ENCODE measurements at regions not wholly inside any gene's neighbourhood (a gene's known extent, or its start where the extent isn't known, plus 50 kb on each side); places are given as distances from the start of the nearest gene placed in this dataset.

DNA sequence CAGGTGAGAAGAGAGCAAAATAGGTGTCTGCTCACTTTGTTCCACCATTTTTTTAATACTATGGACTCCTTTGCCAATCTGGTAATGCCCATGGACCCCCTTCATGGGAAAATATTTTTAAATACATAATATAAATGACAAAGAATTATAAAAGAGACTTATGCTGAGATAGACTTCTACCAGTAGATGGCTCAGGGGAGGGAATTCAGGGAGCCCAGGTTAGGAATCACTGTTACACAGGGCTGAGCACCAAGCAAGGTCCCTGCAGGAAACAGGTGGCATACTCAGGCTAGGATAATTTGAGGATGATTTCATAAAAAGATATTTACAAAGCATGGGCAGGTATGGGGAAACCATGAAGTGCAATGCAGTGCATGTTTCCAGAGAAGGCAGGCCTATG, 525.9 kb downstream of the FGF9 start:
- no peak overlapping the region for H3K27ac ChIP-seq (ENCODE audit: low read depth, low read length)
- H3K27me3 ChIP-seq (ENCODE audit: control insufficient read depth in 1 of 2, insufficient read depth in 2 of 2, low read length in 2 of 2): no peaks in the 10 kb centered on the region
- no peaks in the 10 kb centered on the region for H3K4me1 ChIP-seq (ENCODE audit: control insufficient read depth in 1 of 2, insufficient read depth in 2 of 2, low read length in 2 of 2)
- no peak overlapping the region for H3K9ac ChIP-seq (ENCODE audit: low read depth in 1 of 2, low read length in 2 of 2)
- no peak overlapping the region for H3K4me3 ChIP-seq (ENCODE audit: low read depth in 1 of 2, low read length in 2 of 2)
- H3K36me3 ChIP-seq (ENCODE audit: control insufficient read depth in 1 of 2, insufficient read depth in 2 of 2, low read length in 2 of 2): no peaks in the 10 kb centered on the region
- H3K9me3 ChIP-seq (ENCODE audit: control insufficient read depth in 1 of 2, low read length in 2 of 2): no peaks in the 10 kb centered on the region

- Histone ChIP-seq H3K4me3 (ENCODE audit: low read depth in 1 of 2, low read length in 2 of 2) (no peak overlapping the region), H3K9ac (ENCODE audit: low read depth in 1 of 2, low read length in 2 of 2) (no peak overlapping the region), H3K9me3 (ENCODE audit: control insufficient read depth in 1 of 2, low read length in 2 of 2) (no peaks in the 10 kb centered on the region), H3K36me3 (ENCODE audit: control insufficient read depth in 1 of 2, insufficient read depth in 2 of 2, low read length in 2 of 2) (no peaks in the 10 kb centered on the region), H3K27me3 (ENCODE audit: control insufficient read depth in 1 of 2, insufficient read depth in 2 of 2, low read length in 2 of 2) (no peaks in the 10 kb centered on the region), H3K4me1 (ENCODE audit: control insufficient read depth in 1 of 2, insufficient read depth in 2 of 2, low read length in 2 of 2) (no peaks in the 10 kb centered on the region), H3K27ac (ENCODE audit: low read depth, low read length) (no peak overlapping the region)
These were observed 527.1 kb downstream of the FGF9 start for GRCh38 chr13:22198001-22198400.

GRCh38 chr13:22198641-22199217, 527.9 kb downstream of the FGF9 start:
- no peaks in the 10 kb centered on the region for H3K9me3 ChIP-seq (ENCODE audit: control insufficient read depth in 1 of 2, low read length in 2 of 2)
- no peak overlapping the region for H3K9ac ChIP-seq (ENCODE audit: low read depth in 1 of 2, low read length in 2 of 2)
- H3K36me3 ChIP-seq (ENCODE audit: control insufficient read depth in 1 of 2, insufficient read depth in 2 of 2, low read length in 2 of 2): no peaks in the 10 kb centered on the region
- no peak overlapping the region for H3K27ac ChIP-seq (ENCODE audit: low read depth, low read length)
- no peak overlapping the region for H3K4me3 ChIP-seq (ENCODE audit: low read depth in 1 of 2, low read length in 2 of 2)
- H3K4me1 ChIP-seq (ENCODE audit: control insufficient read depth in 1 of 2, insufficient read depth in 2 of 2, low read length in 2 of 2): no peaks in the 10 kb centered on the region
- no peaks in the 10 kb centered on the region for H3K27me3 ChIP-seq (ENCODE audit: control insufficient read depth in 1 of 2, insufficient read depth in 2 of 2, low read length in 2 of 2)

DNA sequence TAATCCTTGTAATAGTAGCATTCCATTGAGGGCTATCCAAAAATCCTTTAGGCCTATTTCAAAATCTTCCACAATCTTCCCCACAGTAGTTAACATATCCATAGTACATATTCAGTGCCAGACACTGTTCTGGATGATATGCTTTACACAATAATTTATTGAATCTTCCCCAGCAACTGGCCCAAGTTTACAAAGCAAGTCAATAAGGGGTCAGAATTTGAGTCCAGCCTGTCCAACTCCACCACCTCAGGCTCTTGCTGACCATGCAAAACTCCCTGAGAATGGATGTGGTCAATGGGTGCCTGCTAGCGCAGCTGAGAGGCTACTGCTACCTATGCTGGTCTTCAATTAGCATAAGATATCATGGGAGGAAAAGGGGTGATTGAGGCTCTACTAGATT, 529.6 kb downstream of the FGF9 start:
- Histone ChIP-seq H3K36me3 (ENCODE audit: control insufficient read depth in 1 of 2, insufficient read depth in 2 of 2, low read length in 2 of 2) (no peaks in the 10 kb centered on the region), H3K9me3 (ENCODE audit: control insufficient read depth in 1 of 2, low read length in 2 of 2) (no peaks in the 10 kb centered on the region), H3K27ac (ENCODE audit: low read depth, low read length) (no peak overlapping the region), H3K27me3 (ENCODE audit: control insufficient read depth in 1 of 2, insufficient read depth in 2 of 2, low read length in 2 of 2) (no peaks in the 10 kb centered on the region), H3K4me3 (ENCODE audit: low read depth in 1 of 2, low read length in 2 of 2) (no peak overlapping the region), H3K4me1 (ENCODE audit: control insufficient read depth in 1 of 2, insufficient read depth in 2 of 2, low read length in 2 of 2) (no peaks in the 10 kb centered on the region), H3K9ac (ENCODE audit: low read depth in 1 of 2, low read length in 2 of 2) (no peak overlapping the region)

DNA sequence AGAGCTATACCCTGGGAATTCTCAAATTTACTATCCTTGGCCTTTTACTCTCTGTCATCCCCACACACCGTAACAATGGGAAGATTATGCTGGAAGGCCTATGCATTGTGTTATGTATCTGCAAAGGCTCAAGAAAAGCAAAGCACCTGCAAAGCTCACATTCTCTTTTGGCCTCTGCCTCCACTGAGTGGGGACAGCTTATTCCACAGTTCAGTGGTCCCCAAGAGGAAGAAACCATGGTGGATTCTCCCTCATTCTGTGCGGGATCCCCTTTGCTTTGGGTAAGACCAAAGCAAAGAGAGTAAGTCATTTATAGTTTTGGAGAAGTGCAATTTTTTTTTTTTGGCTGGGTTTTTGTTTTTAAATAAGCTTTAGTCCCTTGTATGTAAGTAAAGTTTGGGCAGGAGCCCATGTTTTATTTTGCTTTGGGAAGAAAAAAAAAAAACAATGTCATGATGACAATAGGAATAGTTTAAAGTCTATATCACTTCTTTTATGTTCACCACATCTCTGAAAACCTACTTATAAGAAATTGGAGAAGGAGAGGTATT, 530.6 kb downstream of the FGF9 start:
- no peak overlapping the region for H3K9ac ChIP-seq (ENCODE audit: low read depth in 1 of 2, low read length in 2 of 2)
- no peaks in the 10 kb centered on the region for H3K27me3 ChIP-seq (ENCODE audit: control insufficient read depth in 1 of 2, insufficient read depth in 2 of 2, low read length in 2 of 2)
- H3K27ac ChIP-seq (ENCODE audit: low read depth, low read length): no peak overlapping the region
- H3K9me3 ChIP-seq (ENCODE audit: control insufficient read depth in 1 of 2, low read length in 2 of 2): no peaks in the 10 kb centered on the region
- H3K4me3 ChIP-seq (ENCODE audit: low read depth in 1 of 2, low read length in 2 of 2): no peak overlapping the region
- no peaks in the 10 kb centered on the region for H3K36me3 ChIP-seq (ENCODE audit: control insufficient read depth in 1 of 2, insufficient read depth in 2 of 2, low read length in 2 of 2)
- no peaks in the 10 kb centered on the region for H3K4me1 ChIP-seq (ENCODE audit: control insufficient read depth in 1 of 2, insufficient read depth in 2 of 2, low read length in 2 of 2)

DNA sequence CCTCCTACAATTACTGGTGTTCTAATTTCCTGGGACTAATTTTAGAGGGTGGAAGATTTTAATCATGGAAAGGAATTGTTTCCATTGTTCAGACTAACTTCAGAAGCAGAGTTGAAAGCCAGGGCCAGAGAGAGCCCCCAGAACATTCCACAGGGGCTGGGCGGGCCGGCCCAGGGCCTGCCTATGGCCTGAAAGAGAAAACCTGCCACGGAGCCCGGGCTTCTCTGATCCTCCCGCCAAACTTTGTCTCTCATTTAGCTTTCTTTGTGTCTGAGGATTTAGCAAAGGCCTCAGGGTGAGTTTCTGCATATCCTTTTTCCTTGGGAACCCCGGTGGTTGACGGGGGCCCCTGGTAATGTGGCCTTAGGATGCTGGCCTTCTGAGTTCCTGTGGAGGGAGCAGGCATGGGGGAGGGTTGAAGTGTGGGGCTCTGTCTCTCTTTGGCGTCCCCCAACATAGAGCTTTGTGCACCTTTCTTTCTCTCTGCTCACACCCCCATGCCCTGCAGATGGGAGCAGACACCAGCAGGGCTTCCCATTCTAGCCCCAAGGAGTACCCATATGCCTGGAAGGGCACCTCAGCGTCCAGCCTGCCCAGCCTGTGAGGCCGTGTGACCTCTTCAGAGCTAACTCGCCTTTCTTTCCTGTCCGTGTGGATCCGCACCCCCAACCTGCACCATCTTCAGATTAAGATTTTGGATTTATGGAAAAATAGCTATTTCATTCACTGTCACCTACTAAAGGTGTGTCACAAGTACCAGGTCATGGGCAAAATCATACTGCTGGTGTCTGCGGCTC, 539.5 kb downstream of the FGF9 start:
- Histone ChIP-seq H3K4me1 (ENCODE audit: control insufficient read depth in 1 of 2, insufficient read depth in 2 of 2, low read length in 2 of 2) (no peaks in the 10 kb centered on the region), H3K9ac (ENCODE audit: low read depth in 1 of 2, low read length in 2 of 2) (no peak overlapping the region), H3K4me3 (ENCODE audit: low read depth in 1 of 2, low read length in 2 of 2) (no peak overlapping the region), H3K27me3 (ENCODE audit: control insufficient read depth in 1 of 2, insufficient read depth in 2 of 2, low read length in 2 of 2) (no peaks in the 10 kb centered on the region), H3K9me3 (ENCODE audit: control insufficient read depth in 1 of 2, low read length in 2 of 2) (no peaks in the 10 kb centered on the region), H3K36me3 (ENCODE audit: control insufficient read depth in 1 of 2, insufficient read depth in 2 of 2, low read length in 2 of 2) (no peaks in the 10 kb centered on the region), H3K27ac (ENCODE audit: low read depth, low read length) (no peak overlapping the region)

DNA sequence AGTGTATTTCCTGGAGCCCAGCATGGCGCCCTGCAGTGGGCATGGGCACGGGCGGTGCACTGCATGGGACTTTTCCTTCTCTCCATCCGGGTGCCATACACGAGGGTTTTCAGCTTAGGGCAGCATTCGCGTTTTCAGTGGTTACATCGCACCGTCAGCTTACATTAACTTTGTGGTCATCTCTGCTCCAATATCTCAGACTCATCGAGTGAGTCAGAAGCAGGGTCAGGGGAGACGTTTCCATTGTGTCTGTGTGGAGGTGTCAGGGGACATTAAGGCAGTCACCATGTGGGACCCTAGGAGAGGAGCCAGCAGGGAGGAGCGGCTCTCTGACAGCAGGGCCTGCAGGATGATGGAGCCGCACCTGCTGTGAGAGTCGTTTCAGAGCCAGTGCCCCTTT, 541.0 kb downstream of the FGF9 start:
- Histone ChIP-seq H3K9ac (ENCODE audit: low read depth in 1 of 2, low read length in 2 of 2) (no peak overlapping the region), H3K27me3 (ENCODE audit: control insufficient read depth in 1 of 2, insufficient read depth in 2 of 2, low read length in 2 of 2) (no peaks in the 10 kb centered on the region), H3K9me3 (ENCODE audit: control insufficient read depth in 1 of 2, low read length in 2 of 2) (no peaks in the 10 kb centered on the region), H3K4me1 (ENCODE audit: control insufficient read depth in 1 of 2, insufficient read depth in 2 of 2, low read length in 2 of 2) (no peaks in the 10 kb centered on the region), H3K36me3 (ENCODE audit: control insufficient read depth in 1 of 2, insufficient read depth in 2 of 2, low read length in 2 of 2) (no peaks in the 10 kb centered on the region), H3K4me3 (ENCODE audit: low read depth in 1 of 2, low read length in 2 of 2) (no peak overlapping the region), H3K27ac (ENCODE audit: low read depth, low read length) (no peak overlapping the region)

DNA sequence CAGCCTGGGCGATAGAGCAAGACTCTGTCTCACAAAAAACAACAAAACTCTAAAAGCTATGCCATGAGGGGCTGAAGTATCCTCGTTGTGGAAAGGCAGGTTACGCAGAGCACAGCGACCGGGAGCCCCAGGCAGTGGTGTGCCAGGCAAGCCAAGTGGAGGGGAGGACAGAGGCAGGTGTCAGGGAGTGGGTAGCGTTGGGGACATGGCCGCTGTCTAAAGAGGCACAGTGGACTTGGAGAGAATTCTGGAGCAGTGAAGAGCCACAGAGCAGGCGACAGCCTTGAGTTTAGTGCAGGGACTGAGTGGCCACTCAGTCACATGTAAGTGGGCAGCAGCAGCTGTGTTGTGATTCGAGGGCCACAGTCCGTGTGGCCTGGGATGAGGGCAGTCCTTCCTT, 541.7 kb downstream of the FGF9 start:
- Histone ChIP-seq H3K27me3 (ENCODE audit: control insufficient read depth in 1 of 2, insufficient read depth in 2 of 2, low read length in 2 of 2) (no peaks in the 10 kb centered on the region), H3K9me3 (ENCODE audit: control insufficient read depth in 1 of 2, low read length in 2 of 2) (no peaks in the 10 kb centered on the region), H3K4me3 (ENCODE audit: low read depth in 1 of 2, low read length in 2 of 2) (no peak overlapping the region), H3K4me1 (ENCODE audit: control insufficient read depth in 1 of 2, insufficient read depth in 2 of 2, low read length in 2 of 2) (no peaks in the 10 kb centered on the region), H3K36me3 (ENCODE audit: control insufficient read depth in 1 of 2, insufficient read depth in 2 of 2, low read length in 2 of 2) (no peaks in the 10 kb centered on the region), H3K27ac (ENCODE audit: low read depth, low read length) (no peak overlapping the region), H3K9ac (ENCODE audit: low read depth in 1 of 2, low read length in 2 of 2) (no peak overlapping the region)

DNA sequence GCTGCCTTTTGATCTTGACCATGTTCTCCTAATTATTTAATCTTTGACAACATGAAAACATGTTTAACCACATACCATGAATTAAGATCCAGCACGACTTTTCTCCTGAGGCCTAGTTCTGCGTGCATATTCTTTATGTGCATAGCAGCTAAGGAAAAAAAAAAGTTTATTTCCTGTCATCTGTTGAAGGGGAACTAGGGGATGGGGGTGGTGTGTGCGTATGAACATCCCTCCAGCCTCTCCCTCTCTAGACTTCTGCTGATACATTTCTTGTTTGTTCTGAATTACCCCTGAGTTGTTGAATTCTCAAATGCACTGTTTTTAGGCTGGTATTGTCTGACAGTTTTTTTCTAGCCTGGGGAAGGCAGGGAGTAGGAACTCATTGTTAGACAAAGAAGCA, 543.3 kb downstream of the FGF9 start:
- Histone ChIP-seq H3K9me3 (ENCODE audit: control insufficient read depth in 1 of 2, low read length in 2 of 2) (no peaks in the 10 kb centered on the region), H3K4me3 (ENCODE audit: low read depth in 1 of 2, low read length in 2 of 2) (no peak overlapping the region), H3K27ac (ENCODE audit: low read depth, low read length) (no peak overlapping the region), H3K36me3 (ENCODE audit: control insufficient read depth in 1 of 2, insufficient read depth in 2 of 2, low read length in 2 of 2) (no peaks in the 10 kb centered on the region), H3K9ac (ENCODE audit: low read depth in 1 of 2, low read length in 2 of 2) (no peak overlapping the region), H3K27me3 (ENCODE audit: control insufficient read depth in 1 of 2, insufficient read depth in 2 of 2, low read length in 2 of 2) (no peaks in the 10 kb centered on the region), H3K4me1 (ENCODE audit: control insufficient read depth in 1 of 2, insufficient read depth in 2 of 2, low read length in 2 of 2) (no peaks in the 10 kb centered on the region)

DNA sequence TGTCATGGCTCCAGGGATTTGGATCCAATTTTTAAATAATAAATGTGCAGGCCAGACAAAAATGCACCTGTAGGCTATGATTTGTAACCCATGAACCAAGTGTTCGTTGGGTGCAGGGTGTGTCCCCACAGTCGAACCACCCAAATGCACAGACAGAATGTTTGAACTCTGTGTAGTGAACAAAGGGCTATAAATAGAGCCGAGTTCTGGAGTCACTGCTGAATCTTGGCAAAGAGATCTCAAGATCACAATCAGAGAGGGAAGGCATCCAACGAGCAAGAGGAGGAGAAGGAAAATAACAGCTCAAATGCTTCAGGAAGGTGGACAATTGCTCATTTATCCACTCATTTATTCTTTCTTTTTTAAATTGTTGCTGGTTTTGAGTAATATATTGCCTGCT, 547.9 kb downstream of the FGF9 start:
- no peak overlapping the region for H3K4me3 ChIP-seq (ENCODE audit: low read depth in 1 of 2, low read length in 2 of 2)
- H3K27me3 ChIP-seq (ENCODE audit: control insufficient read depth in 1 of 2, insufficient read depth in 2 of 2, low read length in 2 of 2): no peaks in the 10 kb centered on the region
- H3K4me1 ChIP-seq (ENCODE audit: control insufficient read depth in 1 of 2, insufficient read depth in 2 of 2, low read length in 2 of 2): peaks cover 5 to 10% of the 10 kb centered on the region in 2 donors
- H3K9ac ChIP-seq (ENCODE audit: low read depth in 1 of 2, low read length in 2 of 2): no peak overlapping the region
- no peak overlapping the region for H3K27ac ChIP-seq (ENCODE audit: low read depth, low read length)
- H3K36me3 ChIP-seq (ENCODE audit: control insufficient read depth in 1 of 2, insufficient read depth in 2 of 2, low read length in 2 of 2): no peaks in the 10 kb centered on the region
- H3K9me3 ChIP-seq (ENCODE audit: control insufficient read depth in 1 of 2, low read length in 2 of 2): no peaks in the 10 kb centered on the region

All from duodenal mucosa (tissue), 2 donors.